Stimulated activated CD4-positive, alpha-beta T cell treated with anti-CD3 and anti-CD28 coated beads, Interleukin-1b, Interleukin-23, amount 100 ng/mL, for 24 hours (primary cell): ENCODE measurements at regions not wholly inside any gene's neighbourhood (a gene's known extent, or its start where the extent isn't known, plus 50 kb on each side); places are given as distances from the start of the nearest gene placed in this dataset.

Experiments used
- DNase-seq, 4 experiments: peaks; one replicate each; pipeline ENCODE4 v3.0.0-alpha.2; 2020; ENCODE audit warnings: low read depth in 4 of 4, low spot score in 1 of 4

DNA sequence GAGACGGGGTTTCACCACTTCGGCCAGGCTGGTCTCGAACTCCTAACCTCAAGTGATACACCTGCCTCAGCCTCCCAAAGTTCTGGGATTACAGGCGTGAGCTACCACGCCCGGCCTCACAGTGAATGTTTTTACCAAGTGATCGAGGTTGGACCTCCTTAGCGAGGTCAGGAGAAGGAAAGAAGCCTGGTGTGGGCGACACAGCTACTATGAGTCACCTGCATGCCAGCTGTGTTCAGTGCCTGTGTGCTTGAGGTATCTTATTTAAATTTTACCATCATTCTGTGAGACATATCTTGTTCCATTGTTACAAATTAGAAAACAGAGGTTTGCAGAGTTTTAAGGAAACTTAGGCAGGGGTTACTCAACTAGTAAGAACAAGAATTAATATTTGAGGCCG, 174.8 kb upstream of the DYNLRB2 start:
- DNase-seq, result no peak

- no peak for DNase-seq
Observed at GRCh38 chr16:80362816-80363215, 178.0 kb upstream of the DYNLRB2 start.

- DNase-seq, result no peak
Observed at GRCh38 chr16:80356365-80356764, 184.4 kb upstream of the DYNLRB2 start.

GRCh38 chr16:80355335-80355734, 185.5 kb upstream of the DYNLRB2 start:
- no peak for DNase-seq

DNA sequence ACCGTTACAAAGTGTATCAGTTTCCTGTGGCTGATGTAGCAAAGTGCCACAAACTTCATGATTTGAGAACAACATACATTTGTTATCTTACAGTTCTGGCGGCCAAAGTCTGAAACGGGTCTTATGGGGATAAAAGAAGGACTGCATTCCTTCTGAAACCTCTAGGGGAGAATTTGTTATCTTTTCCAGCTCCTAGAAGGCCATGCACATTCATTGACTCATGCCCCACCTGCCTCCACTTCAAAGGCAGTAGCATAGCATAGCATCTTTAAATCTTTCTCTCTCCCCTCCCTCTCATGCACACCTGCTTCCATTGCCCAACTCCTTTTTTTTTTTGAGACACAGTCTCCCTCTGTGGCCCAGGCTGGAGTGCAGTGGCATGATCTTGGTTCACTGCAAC, 190.7 kb upstream of the DYNLRB2 start:
- DNase-seq, result no peak

GRCh38 chr16:80347900-80348299, 192.9 kb upstream of the DYNLRB2 start:
- no peak for DNase-seq

DNA sequence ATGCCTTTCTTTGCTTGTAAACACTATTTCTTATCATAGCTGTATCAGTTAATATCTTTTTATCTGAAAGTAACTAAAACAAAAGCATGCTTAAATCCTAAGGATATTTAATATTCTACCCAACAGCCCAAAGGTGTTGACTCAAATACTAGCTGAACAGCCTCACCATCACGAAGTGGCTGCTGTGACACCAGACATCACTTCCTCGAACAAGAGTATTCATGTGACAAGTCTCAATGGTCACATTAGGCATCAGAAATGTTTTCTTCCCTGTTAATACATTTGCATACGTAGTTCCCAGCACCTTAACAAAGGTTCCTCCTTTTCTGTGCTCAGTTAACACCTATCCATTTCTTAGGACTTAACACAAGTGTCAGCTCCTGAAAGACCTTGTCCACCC, 193.8 kb upstream of the DYNLRB2 start:
- no peak for DNase-seq

DNA sequence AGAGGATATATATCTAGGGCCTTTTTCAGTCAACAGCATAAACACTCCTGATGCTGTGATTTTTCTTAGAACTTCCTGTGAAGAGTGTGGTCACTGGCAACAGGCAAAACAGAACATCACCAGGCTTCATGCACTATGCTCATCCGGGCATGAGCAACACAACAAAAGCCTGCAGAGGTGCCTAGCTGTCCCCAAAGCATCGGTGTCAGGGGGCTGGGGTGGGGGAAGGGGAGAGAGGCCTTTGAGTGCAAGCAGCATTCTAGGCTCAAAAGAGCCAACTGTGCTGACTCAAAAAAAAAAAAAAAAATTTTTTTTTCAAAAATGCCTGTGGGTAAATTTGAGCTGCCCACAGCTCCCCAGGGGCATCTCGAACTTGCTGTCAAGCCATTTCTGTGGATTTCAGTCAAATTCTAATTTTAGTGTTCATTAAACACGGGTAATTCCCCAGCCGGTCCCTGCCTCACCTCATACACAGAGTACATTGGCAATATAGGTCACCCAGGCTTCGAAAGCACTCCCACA, 194.6 kb upstream of the DYNLRB2 start:
- no peak for DNase-seq

DNA sequence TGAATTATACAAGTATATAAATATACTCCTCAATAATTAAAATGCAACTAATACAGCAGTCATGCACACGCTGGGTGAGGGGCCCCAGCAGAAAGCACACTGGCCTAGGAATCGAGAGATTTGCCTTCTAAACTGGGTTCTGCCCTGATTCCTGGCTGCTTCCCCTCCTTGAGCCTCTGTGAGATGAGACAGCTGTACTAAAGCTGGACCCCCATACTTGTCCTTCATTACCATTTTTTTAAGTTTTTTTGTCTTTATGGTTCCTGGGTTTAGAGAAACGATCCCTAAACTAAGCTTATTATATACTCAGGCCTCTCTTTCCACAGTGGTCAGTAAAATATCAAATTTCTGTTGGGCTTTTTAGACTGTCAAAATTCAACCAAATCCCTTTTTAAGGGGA, 195.1 kb upstream of the DYNLRB2 start:
- DNase-seq, result no peak

DNA sequence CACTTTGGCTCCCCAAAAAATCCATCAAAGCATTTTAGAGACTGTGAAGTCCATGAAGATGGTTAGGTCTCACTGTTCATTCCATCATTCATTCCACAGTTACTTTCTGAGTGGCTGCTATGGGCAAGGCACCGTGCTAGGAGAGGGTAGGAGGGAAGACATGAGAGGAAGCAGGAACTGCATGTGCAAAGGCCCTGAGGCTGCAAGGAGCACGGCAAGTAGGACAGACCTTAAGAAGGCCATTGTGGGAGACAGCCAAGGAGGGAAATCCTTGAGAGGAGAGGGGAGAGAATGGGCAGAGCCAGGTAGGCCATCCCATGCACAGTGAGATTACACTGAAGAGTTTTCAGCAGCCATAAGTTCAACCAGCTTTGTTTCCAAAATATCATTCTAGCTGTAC, 196.2 kb upstream of the DYNLRB2 start:
- no peak for DNase-seq

DNA sequence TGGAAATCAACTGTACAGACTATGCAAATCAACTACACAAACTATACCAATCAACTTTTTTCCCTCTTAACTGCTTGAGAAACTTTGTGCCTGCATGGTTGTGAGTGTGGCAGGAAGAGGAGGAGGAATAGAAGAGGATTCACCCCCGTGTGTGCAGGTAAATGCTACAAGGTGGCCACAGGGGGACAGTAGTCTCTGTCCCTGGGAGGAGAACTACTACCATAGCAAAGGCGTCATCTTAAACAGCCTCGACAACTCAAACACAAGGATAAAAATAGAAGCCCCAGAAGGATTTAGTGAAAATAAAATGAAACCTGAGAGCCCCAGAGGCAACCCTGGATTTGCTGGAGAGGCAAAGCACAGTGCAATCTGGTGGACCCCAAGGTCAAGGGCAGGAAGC, 199.5 kb upstream of the DYNLRB2 start:
- DNase-seq, result no peak

GRCh38 chr16:80337786-80338185, 203.0 kb upstream of the DYNLRB2 start:
- DNase-seq, result no peak

DNA sequence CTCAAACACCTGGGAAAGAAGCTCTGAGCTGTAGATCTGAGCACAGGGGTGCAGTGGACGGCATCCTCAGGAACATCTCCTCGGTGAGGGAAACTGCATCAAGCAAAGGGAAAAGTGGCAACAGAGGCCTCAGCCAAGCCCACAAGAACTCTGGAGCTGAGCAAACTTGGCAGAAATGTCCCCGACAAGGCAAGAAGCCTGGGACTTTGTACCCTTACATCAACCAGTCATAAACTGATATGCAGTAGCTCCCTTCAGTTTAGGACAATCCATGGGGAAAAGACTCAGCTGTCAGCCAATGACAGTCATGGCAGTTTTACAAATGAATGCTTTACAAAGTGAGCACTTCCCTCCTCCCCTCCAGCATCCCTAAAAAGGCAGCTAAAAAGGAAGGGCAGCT, 210.0 kb upstream of the DYNLRB2 start:
- DNase-seq, result no peak

DNA sequence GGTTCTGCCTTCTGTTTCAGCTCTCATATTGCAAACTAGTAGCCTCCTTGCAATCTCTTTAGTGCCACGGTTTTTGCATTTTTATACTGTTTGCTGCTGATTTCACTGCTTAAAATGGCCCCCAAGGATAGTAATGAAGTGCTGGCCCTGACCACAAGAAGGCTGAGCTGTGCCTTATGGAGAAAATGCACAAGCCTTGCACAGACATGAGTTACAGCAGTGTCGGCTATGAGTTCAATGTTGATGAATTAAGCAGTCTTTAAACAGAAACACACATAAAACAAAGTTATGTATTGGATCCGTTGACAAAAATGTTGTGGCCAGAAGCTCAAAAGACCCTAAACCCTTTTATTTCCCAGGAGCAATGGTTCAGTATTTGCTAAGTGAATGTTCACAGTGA, 210.6 kb upstream of the DYNLRB2 start:
- no peak for DNase-seq

DNA sequence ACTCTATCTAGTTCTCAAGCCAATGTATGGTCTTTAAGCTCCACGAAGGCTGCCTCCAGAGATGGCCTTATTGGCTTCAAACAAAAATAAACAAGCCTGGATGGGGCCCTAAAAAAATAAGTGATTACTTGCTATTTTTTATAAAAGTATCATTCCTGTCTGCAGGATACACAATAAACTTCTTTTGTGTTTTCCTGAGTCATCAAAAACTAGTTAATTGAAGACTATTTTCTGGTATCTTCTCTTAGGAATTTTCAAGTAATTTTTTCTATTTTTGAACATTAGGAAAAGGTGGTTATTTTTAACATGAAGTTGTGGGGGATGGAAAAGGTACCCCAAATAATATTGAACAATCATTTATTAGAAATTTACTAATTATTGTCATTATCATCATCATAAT, 213.1 kb upstream of the DYNLRB2 start:
- DNase-seq, result no peak

- DNase-seq, result no peak
Observed at GRCh38 chr16:80324371-80324770, 216.4 kb upstream of the DYNLRB2 start.

DNA sequence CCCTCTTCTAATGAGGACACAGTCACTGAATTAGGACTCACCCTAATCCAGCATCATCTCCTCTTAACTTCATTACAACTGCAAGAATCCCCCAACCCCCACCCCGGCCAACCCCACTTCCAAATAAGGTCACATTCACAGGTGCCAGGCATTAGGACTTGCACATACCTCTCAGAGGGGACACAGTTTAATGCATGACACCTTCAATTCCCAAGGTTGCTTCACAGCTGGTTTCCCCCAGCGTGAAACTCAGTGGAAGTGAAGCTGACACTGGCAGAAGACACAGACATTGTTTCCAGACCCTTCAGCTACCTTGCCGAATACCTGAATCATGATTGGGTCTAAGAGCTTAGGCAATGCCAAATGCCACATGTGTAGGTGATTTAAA, 217.0 kb upstream of the DYNLRB2 start:
- no peak for DNase-seq

DNA sequence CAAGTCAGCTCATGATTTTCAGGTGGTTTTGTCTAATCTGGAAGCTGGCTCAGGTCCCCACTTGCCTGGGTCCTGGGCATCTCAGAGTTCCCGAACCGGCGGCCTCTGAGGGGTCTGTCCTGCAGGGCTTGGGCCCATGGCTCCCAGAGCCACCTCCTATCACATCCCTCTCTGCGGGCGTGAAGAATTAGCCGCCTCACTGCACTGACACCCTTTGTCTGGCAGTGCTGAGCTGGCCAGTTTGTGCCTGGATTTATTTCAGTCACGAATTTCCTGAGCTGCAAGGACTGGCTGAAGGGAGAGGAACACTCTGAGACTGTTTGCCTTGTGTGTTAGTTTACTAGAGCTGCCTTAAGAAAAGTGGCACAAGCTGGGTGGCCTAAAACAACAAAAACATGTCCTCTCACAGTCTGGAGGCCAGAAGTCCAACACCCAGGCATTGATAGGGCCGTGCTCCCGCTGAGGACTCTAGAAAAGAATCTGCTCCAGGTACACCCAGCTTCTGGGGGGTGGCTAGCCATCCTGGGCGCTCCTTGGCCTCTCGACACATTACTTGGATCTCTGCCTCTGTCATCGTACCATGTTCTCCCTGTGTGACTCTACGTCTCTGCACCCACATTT, 217.5 kb upstream of the DYNLRB2 start:
- no peak for DNase-seq

GRCh38 chr16:80319181-80319580, 221.6 kb upstream of the DYNLRB2 start:
- DNase-seq, result no peak

GRCh38 chr16:80318107-80318506, 222.7 kb upstream of the DYNLRB2 start:
- no peak for DNase-seq

- DNase-seq, result no peak
Observed at GRCh38 chr16:80317599-80318037, 223.2 kb upstream of the DYNLRB2 start.

DNA sequence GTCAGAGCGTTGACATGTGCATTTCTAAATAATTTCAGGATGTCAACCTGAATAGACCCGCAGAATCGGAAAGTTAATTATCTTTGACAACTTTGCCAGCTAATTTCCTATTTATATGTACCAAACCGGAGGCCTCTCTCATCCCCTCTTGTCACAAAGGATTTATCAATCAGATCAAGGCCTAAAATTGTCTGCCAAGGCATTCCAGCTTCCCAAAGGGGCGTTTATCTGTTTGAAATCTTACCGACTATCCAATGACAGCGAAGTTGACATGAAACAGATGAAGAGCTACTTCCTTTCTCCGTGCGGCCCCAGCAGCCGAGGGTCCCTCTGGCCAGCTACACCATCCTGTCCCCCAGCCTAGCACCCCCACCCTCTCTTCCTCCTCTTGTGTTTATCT, 223.7 kb upstream of the DYNLRB2 start:
- DNase-seq, result no peak

DNA sequence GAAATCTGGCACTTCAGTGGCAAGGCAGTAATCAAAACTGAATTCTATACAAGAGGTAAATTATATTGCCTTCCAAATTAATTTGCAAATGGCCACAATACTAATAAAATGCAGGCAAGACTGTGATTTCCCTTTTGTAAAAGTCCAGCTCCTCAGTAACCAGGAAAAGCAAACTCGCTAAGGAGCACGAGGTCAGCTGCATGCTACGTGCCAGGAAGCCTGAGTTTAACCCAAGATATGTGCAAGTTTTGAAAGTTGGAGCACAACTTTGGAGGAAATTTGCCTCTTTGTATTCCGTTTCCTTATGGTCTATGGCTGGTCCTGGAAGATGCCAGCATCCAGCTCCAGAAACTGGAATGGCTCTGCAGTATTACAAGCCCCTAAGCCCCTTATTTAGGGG, 226.8 kb upstream of the DYNLRB2 start:
- DNase-seq, result no peak

GRCh38 chr16:80309178-80309577, 231.6 kb upstream of the DYNLRB2 start:
- no peak for DNase-seq
